ENCODE measurements at regions not wholly inside any gene's neighbourhood (a gene's known extent, or its start where the extent isn't known, plus 50 kb on each side); places are given as distances from the start of the nearest gene placed in this dataset.

- DNase-seq, result no peak
These were observed 133.9 kb upstream of the MYLIP start for GRCh38 chr6:15994814-15995459.

DNA sequence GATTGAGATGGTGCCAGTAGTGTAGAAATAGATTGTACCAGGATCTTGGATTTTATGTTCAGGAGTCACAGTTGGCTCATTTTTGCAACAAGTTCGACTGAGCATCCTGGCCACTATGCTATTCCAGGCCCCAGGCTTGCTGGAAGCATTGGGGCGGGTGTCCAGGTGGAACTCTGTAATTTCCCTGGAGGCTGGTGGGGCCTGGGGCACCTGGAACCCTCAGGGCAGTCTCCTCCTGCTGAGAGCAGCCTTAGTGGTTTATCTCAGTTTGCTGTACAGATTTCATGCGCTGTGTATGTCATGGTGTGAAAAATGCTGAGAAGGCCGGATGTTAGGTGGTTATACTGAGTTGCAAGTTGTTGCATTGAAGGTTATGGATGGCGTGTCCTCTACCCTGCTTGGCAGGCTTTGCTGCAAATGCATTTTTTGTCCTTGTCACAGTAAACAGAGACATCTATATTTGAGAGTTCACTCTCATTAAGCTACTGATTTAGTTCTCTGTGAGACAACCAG lies 135.1 kb upstream of the MYLIP start:
- DNase-seq, result no peak

DNA sequence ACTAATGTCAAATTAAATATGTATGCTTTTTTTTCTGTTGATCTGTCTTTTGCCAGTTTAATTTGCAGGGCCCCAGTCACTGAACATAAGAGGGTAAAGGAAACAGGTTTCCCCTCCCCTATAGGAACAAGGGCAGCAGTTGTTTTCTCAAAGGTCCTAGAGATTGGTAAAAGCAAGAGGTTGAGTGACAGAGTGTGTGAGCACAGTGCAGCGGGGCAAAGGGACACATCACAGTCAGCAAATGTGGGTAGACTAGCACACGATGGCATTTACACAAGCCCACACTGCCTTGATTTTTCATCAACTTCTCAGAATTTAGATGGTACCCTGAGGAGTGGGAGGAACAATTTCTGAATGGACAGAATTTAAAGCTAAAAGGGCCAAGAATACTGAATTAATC lies 138.7 kb upstream of the MYLIP start:
- no peak for DNase-seq

- DNase-seq, result no peak
These were observed 139.5 kb upstream of the MYLIP start for GRCh38 chr6:15989397-15989796.

GRCh38 chr6:15987569-15987968 lies 141.3 kb upstream of the MYLIP start:
- peak in 1 of 3 donors; percentile 13 for DNase-seq

GRCh38 chr6:15986027-15986629 lies 142.8 kb upstream of the MYLIP start:
- DNase-seq, result no peak

DNA sequence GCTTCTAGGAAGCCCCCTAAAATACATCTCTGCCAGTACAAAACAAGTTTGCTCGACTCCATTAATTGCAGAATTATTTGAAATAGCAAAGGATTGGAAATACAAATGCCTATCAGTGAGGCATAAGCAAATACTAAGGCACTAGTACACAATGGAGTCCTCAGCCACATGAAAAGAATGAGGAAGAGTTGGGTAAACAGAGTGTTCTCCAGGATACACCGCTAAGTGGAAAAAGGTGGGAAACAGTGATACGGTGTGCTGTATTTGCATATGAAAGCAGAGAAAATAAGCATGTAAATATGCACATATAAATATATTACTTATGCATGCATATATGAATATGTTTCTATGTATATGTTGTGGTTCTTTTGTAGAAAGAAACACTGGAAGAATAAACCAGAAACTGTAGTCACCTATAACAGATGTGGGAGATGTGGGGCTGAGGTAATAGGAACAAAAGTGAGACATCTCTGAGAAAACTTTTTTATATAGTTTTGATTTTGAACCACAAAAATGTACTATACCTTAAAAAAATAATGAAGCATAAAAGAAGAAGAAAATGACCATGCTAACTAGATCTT lies 143.4 kb upstream of the MYLIP start:
- DNase-seq, result no peak

- no peak for DNase-seq
These were observed 146.9 kb upstream of the MYLIP start for GRCh38 chr6:15981956-15982355.

- DNase-seq, result no peak
These were observed 148.1 kb upstream of the MYLIP start for GRCh38 chr6:15980801-15981200.

DNA sequence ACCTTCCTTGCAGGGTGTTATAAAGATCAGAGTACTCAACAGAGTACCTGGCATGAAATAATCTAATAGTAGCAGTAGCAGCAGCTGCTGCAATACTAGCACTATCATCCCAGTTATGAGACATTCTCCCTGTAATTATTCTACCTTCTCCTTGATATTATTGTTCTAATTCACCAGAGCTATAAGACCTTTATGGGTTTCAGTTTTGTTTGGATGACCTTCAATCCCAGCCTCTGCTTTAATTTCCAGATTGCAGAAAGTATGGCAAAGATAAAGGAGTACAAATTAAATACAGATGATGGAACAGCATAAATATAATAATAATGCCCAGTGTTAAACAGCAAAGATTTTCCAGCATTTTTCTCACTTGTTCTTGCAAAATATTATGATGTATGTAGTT lies 150.5 kb upstream of the MYLIP start:
- DNase-seq, result no peak

GRCh38 chr6:15977050-15977449 lies 151.8 kb upstream of the MYLIP start:
- DNase-seq, result no peak

- DNase-seq, result peak; percentile 63 to 74 (median 65)
These were observed 154.1 kb upstream of the MYLIP start for GRCh38 chr6:15974817-15975216.

- no peak for DNase-seq
These were observed 158.4 kb upstream of the MYLIP start for GRCh38 chr6:15970517-15970916.

GRCh38 chr6:15969236-15969778 lies 159.6 kb upstream of the MYLIP start:
- no peak for DNase-seq

GRCh38 chr6:15968519-15968918 lies 160.4 kb upstream of the MYLIP start:
- no peak for DNase-seq

GRCh38 chr6:15966000-15966520 lies 162.8 kb upstream of the MYLIP start:
- DNase-seq, result no peak

DNA sequence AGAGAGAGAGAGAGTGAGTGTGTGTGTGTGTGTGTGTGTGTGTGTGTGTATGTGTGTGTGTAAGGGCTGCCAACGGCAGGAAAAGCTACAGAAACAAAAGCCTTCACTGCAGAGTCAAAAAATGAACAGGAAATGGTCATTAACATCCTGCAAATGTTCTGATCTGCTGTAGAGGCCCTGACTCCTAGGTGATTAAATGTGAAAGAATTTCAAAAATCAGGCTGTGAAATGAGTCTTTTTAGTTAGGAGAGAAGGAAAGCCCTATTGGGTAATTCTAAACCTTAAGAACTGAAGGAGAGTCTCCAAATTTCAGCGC lies 166.5 kb upstream of the MYLIP start:
- DNase-seq, result peak in 1 of 3 donors; percentile 86

DNA sequence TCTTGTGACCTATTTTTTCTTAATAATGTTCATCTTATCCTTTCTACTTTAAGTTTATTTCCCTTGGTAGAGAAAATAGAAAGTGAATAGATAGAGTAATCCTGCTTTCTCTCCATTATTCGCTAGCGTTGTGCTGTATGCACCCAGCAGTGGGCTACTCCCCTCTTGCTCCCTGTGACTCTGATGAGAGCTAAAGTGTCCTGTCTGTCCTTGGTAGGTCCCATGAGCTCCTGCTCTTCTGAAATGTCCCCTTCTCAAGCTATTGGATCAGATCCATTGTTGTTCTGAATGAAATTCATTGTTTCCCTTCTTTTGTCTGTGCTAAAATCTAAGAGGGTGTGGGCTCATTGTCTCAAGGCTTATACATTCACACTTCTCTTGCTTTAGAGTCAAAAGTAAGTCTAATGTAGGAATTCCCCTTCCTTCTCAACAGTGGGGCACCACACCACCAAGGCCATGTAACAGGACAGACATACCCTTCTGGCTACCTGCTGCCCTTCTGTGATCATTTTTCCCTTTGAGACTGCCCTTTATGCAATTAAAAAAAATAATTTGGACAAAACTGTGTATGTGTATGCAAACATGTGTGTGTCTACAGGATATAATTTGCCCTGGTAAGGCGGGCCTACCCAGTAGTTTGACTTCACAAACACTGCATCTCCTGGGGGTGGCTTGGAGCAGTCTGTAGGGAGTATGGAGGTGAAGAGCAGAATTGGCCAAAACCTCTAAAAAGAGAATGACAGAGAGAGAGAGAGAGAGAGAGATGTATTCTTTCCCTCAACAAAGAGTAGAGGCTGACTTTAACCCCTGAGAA lies 167.0 kb upstream of the MYLIP start:
- no peak for DNase-seq

DNA sequence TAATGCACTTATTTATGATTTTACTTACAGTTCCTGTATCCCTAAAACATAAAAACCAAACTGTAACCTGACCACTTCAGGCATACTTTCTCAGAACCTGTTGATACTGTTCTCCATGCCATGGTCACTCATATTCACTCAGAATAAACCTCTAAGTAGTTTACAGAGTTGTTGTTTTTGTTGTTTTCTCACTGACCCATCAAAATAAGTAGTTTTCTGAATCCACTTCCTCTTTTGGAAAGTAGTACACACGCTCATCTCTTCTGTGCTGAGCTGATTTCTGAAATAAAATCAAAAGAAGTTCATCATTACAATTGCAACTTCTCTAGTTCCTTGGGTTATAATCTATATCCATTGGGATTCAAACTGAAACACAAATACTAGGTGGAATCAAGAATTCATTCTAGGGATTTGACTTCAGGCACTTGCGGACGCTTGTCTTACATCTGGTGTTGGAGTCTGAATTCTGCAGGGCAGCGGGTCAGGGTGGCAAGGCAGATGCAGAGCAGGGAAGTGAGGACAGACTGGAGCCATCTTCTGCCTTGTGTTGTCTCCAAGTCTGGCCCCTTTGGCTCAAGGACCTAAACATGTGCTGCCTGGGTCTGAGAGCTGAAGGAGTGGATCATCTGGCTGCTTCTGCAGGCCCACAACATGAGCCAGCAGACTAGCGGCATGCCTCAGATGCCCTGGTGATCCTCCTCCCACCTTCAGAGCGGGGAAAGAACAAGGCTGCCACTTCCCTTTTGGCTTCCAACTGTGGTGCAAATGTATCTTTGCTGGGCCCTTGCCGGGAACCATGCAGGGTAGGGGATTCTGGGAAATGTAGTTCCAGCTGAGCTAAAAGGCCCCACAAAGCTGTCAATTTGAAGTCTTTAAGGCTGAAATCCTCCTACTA lies 167.9 kb upstream of the MYLIP start:
- no peak for DNase-seq

DNA sequence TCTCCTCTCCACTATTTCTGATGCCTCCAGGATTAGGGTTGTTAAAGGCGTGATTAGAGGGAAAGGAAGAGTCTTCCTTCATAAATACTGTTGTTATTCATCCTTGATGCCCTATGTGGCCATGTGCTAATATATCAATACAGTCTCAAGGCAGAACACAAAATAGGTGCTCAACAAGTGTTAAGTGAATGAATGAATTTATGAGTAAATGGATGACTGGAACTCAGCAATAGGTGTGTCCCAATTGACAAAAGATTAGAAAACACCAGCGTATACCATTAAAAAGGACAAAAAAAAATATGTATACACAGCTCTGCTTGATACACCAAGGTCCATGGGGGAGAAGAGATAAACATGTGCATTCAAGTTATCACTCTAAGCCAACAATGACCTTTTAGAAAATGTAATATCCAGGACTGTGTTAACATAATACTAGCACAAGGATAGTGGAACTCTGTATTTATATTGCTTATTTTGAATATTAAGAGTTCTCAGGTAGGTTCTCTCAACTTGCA lies 171.2 kb upstream of the MYLIP start:
- DNase-seq, result no peak

All from muscle of back (tissue), 3 donors.